ENCODE measurements at regions not wholly inside any gene's neighbourhood (a gene's known extent, or its start where the extent isn't known, plus 50 kb on each side); places are given as distances from the start of the nearest gene placed in this dataset.

- H3K27me3 ChIP-seq, result no peaks in the 10 kb centered on the region
- H3K4me1 ChIP-seq, result no peaks in the 10 kb centered on the region
- 89 to 94% (median 90%) methylated on average over 1 of the region's 1 CpG for WGBS, 5 donors
- H3K27ac ChIP-seq, result no peak overlapping the region
- H3K36me3 ChIP-seq, result no peaks in the 10 kb centered on the region
- intact Hi-C loops (cut with DNase I; ENCODE audit: low total_unique reads), result no loop called here
- no peak overlapping the region for H3K4me3 ChIP-seq
- DNase-seq, result no peak
- H3K9me3 ChIP-seq, result no peaks in the 10 kb centered on the region
- no peak for TF ChIP-seq POLR2A (IDR thresholded peaks at IDR 0.05)
- no peak for TF ChIP-seq POLR2AphosphoS5 (IDR thresholded peaks at IDR 0.05)
- no peak for TF ChIP-seq CTCF (IDR thresholded peaks at IDR 0.05)
- TF ChIP-seq EP300 (IDR thresholded peaks at IDR 0.05), result no peak
Measured at GRCh38 chr6:78101387-78101786, 448.5 kb downstream of the MEI4 start.

DNA sequence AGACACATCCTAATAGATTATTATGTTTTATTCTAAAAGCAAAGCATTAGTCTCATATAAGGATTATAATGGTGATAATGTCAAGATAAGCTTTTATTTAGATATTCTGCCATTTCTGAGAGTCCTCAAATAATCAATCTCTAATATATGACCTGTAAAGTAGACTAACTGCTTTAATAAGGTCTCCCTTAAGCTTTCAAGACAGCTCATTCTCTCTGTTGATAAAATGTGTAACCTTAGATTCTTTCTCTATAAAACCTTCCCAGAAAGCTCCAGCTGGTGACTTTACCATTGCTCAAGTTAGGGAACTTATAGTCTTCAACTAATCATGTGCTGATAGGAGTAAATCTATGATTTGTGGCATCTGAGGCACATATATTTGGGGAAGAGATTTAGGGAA lies 457.8 kb downstream of the MEI4 start:
- Histone ChIP-seq H3K9me3 (peaks cover 0 to 15% (median 8%) of the 10 kb centered on the region in 4 donors), H3K4me1 (no peaks in the 10 kb centered on the region), H3K4me3 (no peak overlapping the region), H3K27me3 (no peaks in the 10 kb centered on the region), H3K27ac (no peak overlapping the region), H3K36me3 (no peaks in the 10 kb centered on the region)
- no peak for DNase-seq
- no peak for TF ChIP-seq CTCF (IDR thresholded peaks at IDR 0.05)
- TF ChIP-seq EP300 (IDR thresholded peaks at IDR 0.05), result no peak
- no peak for TF ChIP-seq POLR2AphosphoS5 (IDR thresholded peaks at IDR 0.05)
- TF ChIP-seq POLR2A (IDR thresholded peaks at IDR 0.05), result no peak
- intact Hi-C loops (cut with DNase I; ENCODE audit: low total_unique reads), result no loop called here

- TF ChIP-seq POLR2AphosphoS5 (IDR thresholded peaks at IDR 0.05), result no peak
- TF ChIP-seq CTCF (IDR thresholded peaks at IDR 0.05), result no peak
- no peak for TF ChIP-seq POLR2A (IDR thresholded peaks at IDR 0.05)
- TF ChIP-seq EP300 (IDR thresholded peaks at IDR 0.05), result no peak
- Histone ChIP-seq H3K27me3 (no peaks in the 10 kb centered on the region), H3K36me3 (no peaks in the 10 kb centered on the region), H3K9me3 (peaks cover 0 to 12% (median 8%) of the 10 kb centered on the region in 4 donors), H3K27ac (no peak overlapping the region), H3K4me1 (no peaks in the 10 kb centered on the region), H3K4me3 (no peak overlapping the region)
- DNase-seq, result no peak
- 56 to 75% (median 68%) methylated on average over 1 of the region's 1 CpG for WGBS, 5 donors
- intact Hi-C loops (cut with DNase I; ENCODE audit: low total_unique reads), result no loop called here
Measured at GRCh38 chr6:78117966-78118365, 465.1 kb downstream of the MEI4 start.

- H3K27ac ChIP-seq, result no peak overlapping the region
- no peak overlapping the region for H3K4me3 ChIP-seq
- H3K27me3 ChIP-seq, result no peaks in the 10 kb centered on the region
- no peak for TF ChIP-seq EP300 (IDR thresholded peaks at IDR 0.05)
- no peak for TF ChIP-seq POLR2A (IDR thresholded peaks at IDR 0.05)
- no peak for TF ChIP-seq CTCF (IDR thresholded peaks at IDR 0.05)
- no peak for TF ChIP-seq POLR2AphosphoS5 (IDR thresholded peaks at IDR 0.05)
- H3K36me3 ChIP-seq, result no peaks in the 10 kb centered on the region
- intact Hi-C loops (cut with DNase I; ENCODE audit: low total_unique reads), result no loop called here
- 81 to 100% (median 85%) methylated on average over 1 of the region's 1 CpG for WGBS, 5 donors
- H3K4me1 ChIP-seq, result peaks cover 0 to 7% (median 0%) of the 10 kb centered on the region in 4 donors
- DNase-seq, result no peak
- H3K9me3 ChIP-seq, result peaks cover 0 to 40% (median 7%) of the 10 kb centered on the region in 4 donors
Measured at GRCh38 chr6:78131521-78131920, 478.7 kb downstream of the MEI4 start.
